NCI-H748 treated with DMSO at 0.1 percent for 48 hours (cell line): ENCODE measurements at regions not wholly inside any gene's neighbourhood (a gene's known extent, or its start where the extent isn't known, plus 50 kb on each side); places are given as distances from the start of the nearest gene placed in this dataset.

ENCODE experiments used
- DNase-seq: peaks from one replicate; lab custom pipeline; 2025; lab: John Stamatoyannopoulos, UW

DNA sequence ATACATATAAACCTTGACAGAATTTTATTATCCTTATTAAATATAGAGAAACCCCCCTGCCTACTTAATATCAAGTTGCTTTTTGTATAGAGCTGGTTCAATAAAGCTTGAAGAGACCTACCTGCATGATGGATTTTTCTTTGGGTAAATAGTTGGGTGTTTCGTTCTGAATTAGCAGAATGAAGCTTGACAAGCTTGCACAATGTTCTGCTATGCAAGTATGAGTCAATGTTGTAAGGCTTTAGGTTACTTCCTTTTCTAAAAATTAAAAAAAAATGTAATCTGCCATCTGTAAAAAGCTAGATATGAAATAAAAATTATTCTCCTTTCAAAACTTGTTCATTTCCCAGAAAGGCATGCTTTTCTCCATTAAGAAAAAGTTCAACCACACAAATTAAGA, 1662.6 kb upstream of the SEL1L start:
- DNase-seq = no peak

DNA sequence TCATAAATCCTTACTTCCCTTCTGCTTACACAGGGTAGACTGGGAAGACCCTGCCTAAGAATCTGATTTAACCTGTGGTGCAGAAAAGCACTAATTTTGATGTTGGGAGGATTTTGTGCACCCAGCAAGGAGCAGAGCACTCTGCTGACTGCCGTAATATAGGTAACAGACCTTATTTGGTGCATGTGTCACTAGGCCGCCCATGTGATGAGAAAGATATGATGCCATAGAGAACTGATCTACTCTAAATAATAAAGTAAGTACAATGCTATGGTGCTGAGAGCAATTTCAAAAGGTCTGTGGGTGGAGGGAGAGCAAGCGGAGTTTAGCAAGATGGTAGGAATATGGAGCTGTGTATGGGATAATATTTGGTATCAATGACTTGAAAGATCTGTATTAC, 1663.6 kb upstream of the SEL1L start:
- DNase-seq = no peak

DNA sequence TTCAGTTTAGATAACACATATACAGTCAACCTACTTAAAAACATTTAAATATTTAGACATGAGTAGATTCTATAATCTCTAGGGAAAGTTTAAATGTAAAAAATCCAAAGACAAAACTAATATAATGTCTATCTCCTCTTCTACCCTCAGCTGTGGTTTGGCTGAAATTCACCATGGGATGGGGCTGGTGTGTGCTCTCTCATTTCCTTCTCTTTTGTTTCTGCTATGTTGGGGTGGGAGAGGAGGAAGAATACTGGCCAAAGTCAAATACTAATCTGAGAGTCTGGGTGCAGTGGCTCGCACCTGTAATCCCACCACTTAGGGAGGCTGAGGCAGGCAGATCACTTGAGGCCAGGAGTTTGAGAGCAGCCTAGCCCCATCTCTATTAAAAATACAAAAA, 1673.9 kb upstream of the SEL1L start:
- DNase-seq = no peak

DNA sequence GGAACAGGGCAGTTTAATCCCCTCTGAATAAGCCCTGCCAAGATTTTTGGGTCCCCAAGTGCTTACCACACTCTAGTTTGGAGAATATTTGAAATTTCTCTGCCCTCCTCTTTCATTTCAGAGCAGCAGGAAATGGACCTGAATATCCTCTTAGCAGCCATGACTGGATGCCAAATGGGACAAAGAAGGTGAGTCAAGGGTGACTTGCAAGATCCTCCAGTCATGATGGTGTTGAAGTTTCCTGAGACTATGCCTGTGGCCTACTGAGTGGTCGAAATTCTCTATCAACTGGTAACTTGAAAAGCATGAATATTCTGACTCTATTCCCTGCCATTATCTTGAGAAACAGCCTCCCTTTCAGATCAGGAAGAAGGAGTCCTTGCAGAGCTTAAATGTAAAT, 1674.7 kb upstream of the SEL1L start:
- DNase-seq = no peak

DNA sequence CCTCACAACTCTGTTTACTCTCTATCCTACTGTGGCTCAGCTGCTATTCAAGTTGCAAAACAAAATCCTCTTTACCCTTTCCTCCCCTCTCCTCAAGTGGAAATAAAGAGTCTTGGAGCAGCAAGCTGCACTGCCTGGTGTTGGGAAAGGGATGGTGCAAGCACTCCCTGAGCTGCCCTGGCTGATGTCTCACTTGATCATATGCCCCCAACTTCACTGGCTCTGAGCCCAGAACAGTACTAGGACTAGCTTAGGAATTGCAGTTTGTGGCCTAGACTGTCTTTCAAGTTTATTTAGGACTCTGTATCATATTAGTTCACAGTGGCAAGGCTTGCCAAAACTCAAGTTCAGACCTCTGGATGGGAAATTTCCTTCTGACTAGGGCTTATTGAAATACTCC, 1683.8 kb upstream of the SEL1L start:
- no peak for DNase-seq

DNA sequence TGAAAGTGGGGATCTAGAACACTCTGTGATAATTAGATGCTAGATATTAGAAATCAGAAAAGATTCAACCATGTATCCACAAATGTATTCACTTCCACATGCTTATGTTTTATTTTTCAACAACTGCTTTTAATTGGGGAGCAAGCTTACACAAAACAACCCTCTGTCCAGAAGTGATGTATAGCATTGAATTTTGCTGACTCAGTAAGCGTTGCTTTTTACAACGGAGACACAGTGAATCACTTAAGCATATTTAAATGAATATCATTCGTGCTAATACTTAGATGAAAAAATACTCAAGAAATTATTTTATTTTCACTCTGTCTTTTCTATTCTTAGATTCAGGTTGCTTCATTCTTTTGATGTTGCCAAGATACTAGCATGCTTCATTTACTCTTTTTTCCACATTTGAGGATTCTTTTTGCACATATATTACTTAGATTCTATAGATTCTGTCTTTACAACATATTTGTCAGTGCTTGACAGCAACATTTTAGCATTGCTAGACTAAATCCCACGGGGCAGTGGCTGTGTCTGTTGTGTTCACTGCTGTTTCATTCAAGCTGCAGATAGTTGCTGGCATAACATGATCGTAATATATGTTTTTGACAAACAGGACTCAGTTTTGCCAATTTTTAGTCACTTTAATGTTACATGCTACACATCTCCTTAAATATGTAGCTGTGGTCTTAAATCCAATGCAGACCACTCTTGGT, 1714.4 kb upstream of the SEL1L start:
- DNase-seq = no peak

DNA sequence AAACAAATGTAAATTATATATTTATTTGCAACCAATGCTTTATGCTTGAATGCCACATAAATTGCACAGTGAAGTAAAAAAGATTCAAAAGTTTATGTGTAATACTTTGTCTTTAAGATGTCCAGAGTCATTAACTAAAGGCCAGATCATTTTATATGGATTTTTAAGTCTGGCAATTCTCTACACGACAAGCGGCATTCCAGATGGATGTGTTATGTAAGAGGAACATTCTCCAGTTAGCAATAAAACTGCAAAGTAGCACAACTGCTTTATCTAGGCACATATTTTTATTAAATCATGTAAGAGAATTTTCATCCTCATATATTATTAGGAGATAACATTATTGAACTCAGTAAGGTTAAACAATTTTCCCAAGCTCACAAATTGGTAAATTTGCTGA, 1717.7 kb upstream of the SEL1L start:
- no peak for DNase-seq

DNA sequence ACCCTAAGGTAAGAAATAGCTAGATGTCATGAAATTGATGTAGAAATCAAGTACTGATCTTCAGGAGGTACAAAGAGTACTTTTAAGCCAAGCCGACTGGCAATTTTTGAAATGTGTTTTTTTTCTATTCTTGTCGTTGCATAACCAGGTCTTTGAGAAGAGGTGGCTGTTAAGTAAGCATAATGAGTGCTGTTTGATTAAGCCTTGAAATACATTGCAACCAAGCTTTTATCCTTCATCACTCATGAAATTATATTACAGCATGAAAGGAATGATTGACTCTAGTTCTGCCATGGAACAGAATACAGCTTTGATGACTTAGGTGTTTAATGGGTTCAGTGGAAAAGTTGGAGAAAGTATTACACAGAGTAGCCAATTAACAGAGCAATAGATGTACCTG, 1720.2 kb upstream of the SEL1L start:
- DNase-seq = no peak

DNA sequence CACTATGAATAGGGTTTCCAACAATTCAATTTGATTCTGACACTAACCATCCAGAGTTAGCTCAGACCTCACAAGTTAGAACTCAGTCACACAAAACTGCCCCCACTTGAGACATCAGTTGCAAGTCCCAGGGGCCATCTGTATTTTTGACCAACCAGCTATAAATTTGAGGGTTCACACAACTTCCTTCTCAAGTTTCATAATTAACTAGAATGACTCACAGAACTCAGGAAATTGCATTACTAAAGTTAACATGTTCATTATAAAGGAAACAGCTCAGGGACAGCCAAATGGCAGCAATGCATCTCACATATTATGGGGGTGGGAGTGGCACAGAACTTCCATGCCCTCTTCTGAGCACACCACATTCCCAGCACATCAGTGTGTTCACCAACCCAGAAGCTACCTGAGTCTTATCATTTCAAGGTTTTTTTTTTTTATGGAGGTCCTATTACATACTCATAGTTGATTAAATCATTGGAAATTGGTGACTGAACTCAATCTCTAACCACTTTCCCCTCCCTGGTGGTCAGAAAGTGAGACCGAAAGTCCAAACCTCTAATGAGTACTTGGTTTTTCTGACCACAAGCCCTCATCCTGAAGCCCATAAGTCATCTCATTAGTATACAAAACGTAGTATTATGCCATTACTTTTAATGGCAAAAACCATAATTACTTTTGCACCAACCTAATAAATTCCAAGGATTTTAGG, 1721.5 kb upstream of the SEL1L start:
- DNase-seq = no peak

DNA sequence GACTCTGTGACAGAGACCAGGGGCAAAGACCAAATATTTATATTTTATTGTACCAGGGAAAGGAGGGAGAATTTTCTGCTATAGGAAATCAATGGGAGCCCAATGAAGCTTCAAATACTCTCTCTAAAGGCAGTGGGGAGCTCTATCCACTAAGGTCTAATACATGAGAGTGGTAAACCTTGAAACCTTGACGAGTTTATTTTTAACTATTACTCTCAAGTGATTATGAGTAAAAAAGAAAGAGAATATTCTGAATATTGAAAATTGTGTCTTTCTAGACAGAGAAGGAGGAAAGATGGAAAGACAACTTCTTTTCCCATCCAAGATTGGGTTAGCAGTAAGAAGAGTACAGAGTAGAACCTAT, 1722.1 kb upstream of the SEL1L start:
- DNase-seq = no peak

DNA sequence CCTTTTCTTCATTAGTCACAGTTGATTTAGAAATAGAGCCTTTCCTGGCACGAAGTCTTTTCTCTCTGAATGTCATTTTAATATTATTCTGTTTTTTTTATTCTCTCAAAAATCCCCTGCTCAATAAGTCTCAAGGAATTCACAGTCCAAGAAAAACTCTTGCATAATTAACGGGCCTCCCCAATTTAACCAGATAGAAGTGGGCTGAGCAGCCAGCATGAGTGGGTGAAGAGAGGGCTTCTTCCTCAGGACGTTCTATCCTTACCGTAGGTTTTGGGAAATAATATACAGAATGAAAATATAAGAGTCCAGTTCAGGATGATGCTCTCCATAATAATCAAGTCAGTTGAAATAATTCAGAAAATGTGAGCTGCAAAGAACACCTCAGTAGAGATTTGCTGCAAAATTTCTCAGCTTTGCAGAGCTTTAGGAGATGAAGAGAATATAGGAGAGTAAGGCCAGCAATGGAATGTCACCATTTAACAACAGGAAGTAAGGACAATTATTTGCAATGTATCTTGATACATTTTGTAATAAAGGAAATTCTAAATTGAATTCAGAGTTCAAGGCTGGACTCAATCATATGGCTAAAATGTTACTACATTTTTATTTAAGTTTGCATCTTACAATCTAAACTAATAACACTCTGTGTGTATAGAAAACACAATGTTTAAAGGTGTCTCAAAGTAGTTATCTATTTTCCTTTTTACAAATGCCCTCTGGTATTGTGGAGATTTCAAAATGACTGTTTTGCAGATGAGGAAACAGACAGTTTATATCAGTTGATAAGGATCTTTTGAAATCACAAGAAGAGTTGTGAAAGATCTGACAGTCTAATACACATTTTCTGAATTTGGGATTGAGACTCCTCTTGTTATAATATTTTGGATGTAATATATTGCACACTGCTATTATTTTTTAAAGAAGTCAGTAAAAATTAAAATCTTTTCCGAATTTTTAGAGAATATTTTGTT, 1724.1 kb upstream of the SEL1L start:
- DNase-seq = no peak

DNA sequence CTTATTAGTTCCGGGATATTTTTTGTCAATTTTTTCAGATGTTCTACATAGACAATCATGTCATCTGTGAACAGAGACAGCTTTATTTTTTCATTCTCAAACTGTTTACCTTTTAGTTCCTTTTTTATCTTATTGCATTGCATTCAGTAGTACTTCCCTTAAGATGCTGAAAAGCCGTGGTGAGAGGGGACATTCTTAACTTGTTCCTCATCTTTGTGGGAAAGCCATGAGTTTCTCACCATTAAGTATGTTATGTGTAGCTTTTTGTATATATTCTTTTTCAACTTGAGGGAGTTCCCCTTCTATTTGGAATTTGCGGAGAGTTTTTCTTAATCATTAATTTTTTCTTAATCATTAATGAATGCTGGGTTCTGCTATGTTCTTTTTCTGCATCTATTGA, 1727.1 kb upstream of the SEL1L start:
- DNase-seq = no peak

DNA sequence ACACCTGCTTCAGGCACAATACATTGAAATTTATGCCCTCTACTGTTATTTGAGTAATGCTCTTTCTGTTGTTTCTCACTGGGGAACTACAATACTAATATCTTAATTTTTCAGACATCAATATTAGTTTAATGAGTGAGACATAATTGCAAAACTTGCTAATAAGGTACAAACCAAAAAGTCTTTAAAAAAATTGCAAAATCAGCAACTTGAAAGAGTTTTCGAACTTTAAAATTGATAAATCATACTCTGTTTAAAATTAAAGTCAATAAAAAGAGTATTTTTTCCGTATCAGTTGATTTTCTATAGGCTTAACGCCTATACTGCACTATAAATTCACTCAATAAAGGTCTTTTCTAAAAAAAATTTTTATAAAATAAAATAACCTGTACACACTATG, 1735.9 kb upstream of the SEL1L start:
- no peak for DNase-seq

DNA sequence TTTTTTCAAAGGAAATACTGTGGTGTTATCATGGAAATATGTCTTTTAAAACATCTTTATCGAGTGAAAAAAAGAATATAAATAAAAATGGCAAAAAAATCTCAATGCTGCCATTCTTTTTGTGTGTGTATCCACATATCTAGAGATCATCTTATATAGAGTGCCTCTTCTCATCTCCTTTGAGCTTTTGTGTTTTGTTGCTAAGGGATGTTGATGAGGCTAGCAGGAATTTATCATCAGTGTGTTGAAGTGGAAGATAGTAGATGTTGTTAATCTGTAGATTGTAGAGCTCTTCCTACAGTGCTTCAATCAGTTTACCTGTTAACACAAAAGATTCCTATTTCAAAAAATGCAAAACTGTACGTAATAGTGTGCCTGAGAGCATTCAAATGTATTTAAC, 1738.0 kb upstream of the SEL1L start:
- DNase-seq = no peak

DNA sequence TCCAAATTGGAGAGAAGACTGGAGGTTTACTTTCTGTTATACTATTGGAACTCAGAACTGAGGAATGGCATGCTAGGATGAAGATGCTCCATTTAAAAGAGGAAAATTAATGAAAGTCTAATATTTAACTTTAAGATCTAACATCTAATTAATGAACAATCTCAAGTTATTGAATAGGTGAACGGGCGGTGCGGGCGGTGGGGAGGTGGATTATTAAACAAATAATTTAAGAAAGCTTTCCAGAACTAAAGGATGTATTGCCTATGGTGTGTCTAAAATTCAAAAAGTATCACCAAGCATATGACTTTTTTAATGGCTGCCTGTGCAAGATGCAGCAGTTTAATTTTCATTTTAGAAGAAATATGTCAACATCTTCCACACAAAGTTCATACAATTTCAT, 1747.1 kb upstream of the SEL1L start:
- no peak for DNase-seq

DNA sequence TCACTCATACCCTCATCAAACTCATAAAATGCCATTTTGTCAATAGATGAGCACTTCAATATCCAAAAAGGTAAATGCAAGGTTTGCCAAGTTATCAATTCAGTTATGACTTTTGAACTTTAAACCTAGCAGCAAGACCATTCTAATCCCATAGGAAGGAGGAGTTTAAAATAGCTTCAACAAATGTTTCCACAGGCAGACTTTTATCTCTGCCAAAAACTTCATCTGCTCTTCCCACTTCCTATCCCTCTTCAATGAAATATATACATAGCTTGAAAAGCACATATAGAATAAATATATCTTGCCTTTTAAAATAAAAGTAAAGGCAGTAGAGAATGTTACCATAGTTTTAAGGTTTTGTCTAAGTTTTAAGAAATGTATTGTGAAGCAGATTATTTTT, 1749.1 kb upstream of the SEL1L start:
- DNase-seq = no peak

DNA sequence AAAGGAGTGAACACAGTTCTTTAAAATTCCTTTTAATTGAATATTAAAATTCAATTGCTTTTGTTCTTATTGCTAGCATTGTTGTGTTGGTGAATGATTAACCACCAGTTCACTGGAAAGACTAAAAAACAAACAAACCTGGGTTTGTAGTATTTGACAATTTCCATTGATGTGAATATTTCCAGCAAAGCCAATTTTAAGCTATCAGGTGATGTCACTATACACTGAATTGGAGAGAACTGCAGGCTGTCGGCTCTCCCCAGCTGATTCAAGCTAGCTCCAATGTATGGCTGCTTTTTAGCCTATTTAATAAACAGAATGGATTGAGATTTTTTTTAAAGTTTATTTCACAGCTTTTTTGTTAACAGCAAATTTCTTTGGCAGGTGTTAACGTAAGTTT, 1753.6 kb upstream of the SEL1L start:
- DNase-seq = no peak

DNA sequence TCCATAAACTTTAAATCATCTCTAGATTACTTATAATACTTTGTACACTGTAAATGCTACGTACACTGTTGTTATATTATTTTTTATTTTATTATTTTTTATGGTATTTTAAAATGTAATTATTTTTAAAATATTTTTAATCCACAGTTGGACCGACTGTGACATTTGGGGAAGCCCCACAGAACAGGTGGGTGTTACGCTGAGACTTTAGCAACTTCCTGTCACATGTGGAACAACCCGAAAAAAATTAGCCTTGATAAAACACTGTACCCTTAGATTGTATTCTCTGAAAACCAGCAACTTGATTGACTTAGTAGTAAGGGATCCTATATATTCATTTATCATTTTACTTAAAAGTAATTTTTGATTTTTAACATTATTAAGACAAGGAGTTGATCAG, 1755.7 kb upstream of the SEL1L start:
- no peak for DNase-seq

DNA sequence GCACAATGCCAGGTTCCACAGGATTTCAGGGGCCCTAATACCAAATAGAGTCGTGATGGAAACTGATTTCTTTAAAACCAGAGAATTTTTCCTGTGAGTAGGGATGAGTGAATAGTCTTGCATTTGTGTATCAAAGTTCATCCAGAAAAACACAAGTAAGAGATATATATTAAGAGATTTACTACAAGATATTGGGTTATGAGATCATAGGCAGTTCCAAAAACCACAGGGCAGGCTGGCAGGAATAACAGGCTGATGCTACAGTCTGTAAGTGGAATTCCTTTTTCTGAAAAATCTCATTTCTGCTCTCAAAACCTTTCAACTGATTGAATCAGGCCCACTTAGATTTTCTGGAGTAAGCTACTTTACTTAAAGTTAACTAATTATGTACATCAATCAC, 1756.2 kb upstream of the SEL1L start:
- DNase-seq = no peak

DNA sequence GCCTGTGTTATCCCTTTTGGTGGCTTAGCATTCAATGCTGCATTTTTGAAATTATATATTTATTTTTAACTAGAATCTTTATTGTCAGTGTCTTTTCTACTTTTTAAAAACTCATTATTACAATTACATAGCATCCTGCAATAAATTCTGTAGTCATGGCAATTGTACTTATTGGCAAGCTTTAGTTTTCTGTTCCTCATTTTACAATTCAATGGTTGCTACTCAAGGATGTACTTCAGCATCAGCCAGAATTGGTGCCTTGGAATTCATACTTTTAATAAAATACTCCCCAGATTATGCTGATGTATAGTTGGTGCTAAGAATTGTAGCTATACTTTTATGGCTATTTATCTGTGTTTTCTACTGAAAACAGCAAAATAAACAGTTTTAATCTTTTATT, 1756.8 kb upstream of the SEL1L start:
- no peak for DNase-seq

DNA sequence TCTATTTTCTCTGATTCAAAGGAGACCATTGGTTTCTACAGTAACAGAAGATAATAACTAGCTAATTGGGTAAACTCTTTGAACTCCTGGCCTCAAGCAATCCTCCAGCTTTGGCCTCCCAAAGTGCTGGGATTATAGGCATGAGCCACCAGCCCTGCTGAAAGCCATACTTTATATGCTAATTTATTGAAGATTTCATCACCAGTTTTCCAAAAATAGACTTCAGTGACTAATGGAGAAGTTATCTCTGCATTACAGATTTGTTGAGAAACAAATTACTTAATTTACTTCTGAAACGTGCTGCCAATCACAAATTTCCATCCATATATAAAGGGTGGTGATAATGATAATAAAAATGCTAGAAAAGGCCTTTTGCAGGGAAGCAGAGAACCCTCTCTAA, 1758.1 kb upstream of the SEL1L start:
- DNase-seq = no peak

DNA sequence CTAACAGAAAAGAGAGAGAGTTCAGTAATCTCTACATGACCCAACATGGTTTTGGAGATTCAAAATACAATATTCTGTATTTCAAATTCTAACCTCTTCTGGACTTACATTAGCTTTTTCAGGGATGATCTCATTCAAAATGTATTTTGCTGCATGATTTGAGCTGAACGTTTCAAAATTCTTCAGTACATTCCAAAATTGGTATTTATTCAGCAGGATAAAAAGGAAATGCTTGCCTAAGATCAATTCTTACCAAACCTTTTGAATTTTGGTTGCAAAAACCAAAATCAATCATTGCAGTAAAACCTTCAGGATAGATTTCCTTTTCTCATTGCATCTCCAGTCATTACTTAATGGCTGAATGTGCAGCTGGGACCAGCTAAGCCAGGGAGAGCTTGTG, 1761.3 kb upstream of the SEL1L start:
- DNase-seq = no peak

DNA sequence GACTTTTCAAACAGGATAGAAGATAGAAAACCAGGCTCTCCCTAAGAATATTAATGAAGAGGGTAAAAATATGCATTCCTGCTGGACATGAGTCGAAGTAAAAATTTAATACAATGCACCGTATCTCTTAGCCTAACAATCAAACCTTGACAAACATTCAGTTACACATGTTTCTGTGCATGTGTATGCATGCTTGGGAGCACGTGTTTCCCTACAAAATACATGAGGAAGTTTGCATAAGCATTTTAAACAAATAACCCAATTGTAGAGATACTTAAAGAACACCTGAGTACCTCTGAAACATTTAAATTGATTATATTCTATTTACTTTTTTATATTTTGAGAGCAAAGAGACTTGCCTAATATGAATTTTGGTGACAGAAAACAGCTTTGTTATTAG, 1763.7 kb upstream of the SEL1L start:
- no peak for DNase-seq
